ENCODE measurements at regions not wholly inside any gene's neighbourhood (a gene's known extent, or its start where the extent isn't known, plus 50 kb on each side); places are given as distances from the start of the nearest gene placed in this dataset.

DNA sequence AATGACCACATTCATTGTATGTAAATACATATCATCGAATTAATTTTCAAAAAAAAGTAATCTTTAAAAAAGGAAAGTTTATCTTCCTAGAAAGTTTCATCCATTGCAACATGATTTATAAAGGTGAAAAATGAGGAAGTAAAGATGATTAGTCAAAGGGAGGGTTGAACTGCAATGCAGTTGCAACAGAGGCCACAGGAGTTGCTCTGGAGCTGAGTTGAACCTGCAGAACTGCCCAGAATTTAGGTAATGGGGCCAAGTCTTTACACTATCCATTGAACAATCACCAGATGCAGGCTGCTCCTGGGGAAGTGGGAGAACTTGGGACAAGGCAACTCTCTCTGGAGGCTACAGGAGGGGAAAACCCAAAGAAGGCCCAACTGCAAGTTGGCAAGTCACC lies 390.7 kb downstream of the METTL4 start:
- Histone ChIP-seq H3K4me3 (ENCODE audit: insufficient read depth, low read depth, low read length) (no peak overlapping the region), H3K27me3 (ENCODE audit: control insufficient read depth, insufficient read depth, low read length) (no peaks in the 10 kb centered on the region), H3K36me3 (replicated peaks; ENCODE audit: control insufficient read depth, insufficient read depth, low read length) (no peaks in the 10 kb centered on the region)
- DNase-seq = no peak

DNA sequence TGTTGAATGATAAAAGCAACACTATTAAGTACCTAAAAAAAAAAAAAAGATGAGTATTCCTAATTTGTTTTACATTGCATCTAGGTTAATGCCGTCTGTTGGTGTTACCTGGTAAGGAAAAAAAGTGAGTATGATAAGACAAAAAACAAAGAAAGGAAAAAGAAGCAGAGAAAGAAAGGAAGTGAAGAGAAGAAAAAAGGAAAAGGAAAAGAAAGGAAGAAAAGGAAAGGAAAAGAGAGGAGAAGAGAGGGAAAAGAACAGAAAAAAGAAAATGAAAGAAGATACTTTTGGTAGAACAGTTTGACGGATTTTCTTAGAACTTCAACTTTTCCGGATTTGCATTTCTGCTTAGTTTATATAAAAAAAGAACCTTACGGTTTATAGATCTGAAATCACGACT lies 387.9 kb downstream of the METTL4 start:
- Histone ChIP-seq H3K27me3 (ENCODE audit: control insufficient read depth, insufficient read depth, low read length) (no peaks in the 10 kb centered on the region), H3K4me3 (ENCODE audit: insufficient read depth, low read depth, low read length) (no peak overlapping the region), H3K36me3 (replicated peaks; ENCODE audit: control insufficient read depth, insufficient read depth, low read length) (no peaks in the 10 kb centered on the region)
- no peak for DNase-seq

DNA sequence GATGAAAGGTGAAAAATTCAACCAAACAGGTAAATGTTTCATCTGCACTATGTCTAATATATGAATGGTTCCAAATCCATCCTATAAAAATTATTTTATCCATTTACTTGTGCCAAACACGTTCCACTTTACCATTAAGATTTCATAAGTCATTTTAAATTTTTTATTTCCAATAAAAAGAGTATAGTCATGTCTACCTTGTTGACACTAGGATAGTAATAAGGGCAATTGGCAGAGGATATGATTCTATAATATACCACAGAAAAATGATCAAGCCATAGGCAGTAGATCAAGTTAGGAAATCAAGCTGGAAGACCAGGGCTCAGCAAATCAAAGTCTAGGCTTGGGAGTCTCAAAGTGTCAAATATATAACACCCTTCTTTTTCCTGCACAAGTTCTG lies 384.3 kb downstream of the METTL4 start:
- Histone ChIP-seq H3K4me3 (ENCODE audit: insufficient read depth, low read depth, low read length) (no peak overlapping the region), H3K27me3 (ENCODE audit: control insufficient read depth, insufficient read depth, low read length) (no peaks in the 10 kb centered on the region), H3K36me3 (replicated peaks; ENCODE audit: control insufficient read depth, insufficient read depth, low read length) (no peaks in the 10 kb centered on the region)
- no peak for DNase-seq

DNA sequence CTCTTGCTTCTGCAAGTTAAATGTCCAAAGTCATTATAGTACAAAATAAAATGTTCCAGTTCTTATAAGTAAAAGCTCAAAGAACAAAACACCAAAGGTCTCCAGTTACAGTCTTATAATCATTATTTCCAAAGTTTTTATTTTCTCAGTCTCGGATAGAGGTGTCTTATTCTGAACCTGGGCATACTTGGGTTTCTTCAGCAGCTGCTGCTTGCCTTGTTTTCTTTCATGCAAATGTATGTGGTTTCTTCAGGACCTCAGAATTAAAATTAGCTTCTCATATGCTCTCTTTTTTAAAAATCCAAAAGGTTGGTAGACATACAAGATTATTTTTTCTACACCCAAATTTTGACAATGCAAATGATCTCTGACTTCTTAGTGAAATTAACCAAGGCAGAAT lies 383.0 kb downstream of the METTL4 start:
- Histone ChIP-seq H3K36me3 (replicated peaks; ENCODE audit: control insufficient read depth, insufficient read depth, low read length) (no peaks in the 10 kb centered on the region), H3K27me3 (ENCODE audit: control insufficient read depth, insufficient read depth, low read length) (no peaks in the 10 kb centered on the region)
- no peak for DNase-seq

DNA sequence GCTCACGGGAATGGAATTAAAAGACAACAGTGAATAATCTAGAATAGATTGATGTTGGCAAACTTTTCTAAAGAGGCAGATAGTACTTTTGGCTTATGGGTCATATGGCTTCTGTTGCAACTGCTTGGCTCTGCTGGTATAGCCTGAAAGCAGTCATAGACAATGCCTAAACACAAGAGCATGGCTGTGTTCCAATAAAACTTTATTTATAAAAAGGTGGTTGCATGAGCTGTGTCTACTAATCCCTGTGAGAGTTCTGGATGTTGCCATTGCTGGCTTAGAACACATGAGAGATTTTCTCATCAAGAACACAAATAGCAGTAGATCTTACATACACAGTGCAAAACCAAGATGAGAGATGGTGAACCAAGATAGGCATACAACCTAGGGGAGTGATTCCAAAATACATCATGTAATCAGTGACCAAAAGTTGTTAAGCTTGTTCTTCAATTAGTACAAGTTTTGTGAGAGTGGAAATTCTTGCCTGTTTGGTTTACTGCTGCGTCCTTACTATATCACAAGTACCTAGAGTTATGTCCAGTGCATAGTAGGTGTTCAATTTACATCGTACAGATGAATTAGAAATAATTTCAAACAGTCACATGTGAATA lies 380.0 kb downstream of the METTL4 start:
- Histone ChIP-seq H3K36me3 (replicated peaks; ENCODE audit: control insufficient read depth, insufficient read depth, low read length) (no peaks in the 10 kb centered on the region), H3K4me3 (ENCODE audit: insufficient read depth, low read depth, low read length) (no peak overlapping the region), H3K27me3 (ENCODE audit: control insufficient read depth, insufficient read depth, low read length) (no peaks in the 10 kb centered on the region)
- DNase-seq = no peak

More for the DNA sequence above, 383.0 kb downstream of the METTL4 start:
- H3K4me3 ChIP-seq (ENCODE audit: insufficient read depth, low read depth, low read length) = no peak overlapping the region

DNA sequence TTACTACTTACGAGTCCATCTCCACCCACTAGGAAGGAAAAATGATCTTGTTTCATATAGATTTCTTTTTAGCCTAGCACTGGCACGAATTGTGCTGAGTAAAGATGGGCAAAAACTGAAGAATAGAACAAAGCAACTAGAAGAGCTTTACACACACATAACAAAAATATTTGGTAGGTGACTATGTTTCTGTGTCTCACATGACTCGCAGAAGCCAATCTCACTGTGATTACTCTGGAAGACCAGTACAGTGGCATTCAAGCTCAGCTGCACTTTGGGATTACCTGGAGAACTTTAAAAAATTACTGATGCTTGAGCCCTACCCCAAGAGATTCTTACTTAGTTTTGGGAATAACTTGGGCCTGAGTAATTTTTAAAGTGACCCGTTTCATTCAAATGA lies 378.7 kb downstream of the METTL4 start:
- Histone ChIP-seq H3K4me3 (ENCODE audit: insufficient read depth, low read depth, low read length) (no peak overlapping the region), H3K36me3 (replicated peaks; ENCODE audit: control insufficient read depth, insufficient read depth, low read length) (no peaks in the 10 kb centered on the region), H3K27me3 (ENCODE audit: control insufficient read depth, insufficient read depth, low read length) (no peaks in the 10 kb centered on the region)
- no peak for DNase-seq

DNA sequence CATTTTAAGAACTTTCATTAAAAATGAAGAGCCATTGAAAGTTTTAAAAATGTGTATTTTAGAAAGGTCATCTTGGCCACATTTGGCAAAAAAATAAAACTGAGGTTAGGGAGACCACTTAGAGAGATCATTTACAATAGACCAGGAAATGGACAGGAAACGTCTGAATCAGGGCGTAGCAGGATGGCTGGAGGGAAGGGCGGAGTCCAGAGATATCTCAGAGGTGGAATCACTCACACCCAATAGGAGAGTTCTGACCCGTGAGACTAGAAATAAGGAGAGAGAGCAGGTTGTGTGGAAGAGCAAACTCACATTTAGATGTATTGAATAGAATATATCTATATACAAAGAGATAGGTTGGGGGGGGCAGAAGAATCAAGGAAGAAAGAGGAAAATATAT lies 373.4 kb downstream of the METTL4 start:
- no peak for DNase-seq
- Histone ChIP-seq H3K36me3 (replicated peaks; ENCODE audit: control insufficient read depth, insufficient read depth, low read length) (no peaks in the 10 kb centered on the region), H3K27me3 (ENCODE audit: control insufficient read depth, insufficient read depth, low read length) (no peaks in the 10 kb centered on the region), H3K4me3 (ENCODE audit: insufficient read depth, low read depth, low read length) (no peak overlapping the region)

DNA sequence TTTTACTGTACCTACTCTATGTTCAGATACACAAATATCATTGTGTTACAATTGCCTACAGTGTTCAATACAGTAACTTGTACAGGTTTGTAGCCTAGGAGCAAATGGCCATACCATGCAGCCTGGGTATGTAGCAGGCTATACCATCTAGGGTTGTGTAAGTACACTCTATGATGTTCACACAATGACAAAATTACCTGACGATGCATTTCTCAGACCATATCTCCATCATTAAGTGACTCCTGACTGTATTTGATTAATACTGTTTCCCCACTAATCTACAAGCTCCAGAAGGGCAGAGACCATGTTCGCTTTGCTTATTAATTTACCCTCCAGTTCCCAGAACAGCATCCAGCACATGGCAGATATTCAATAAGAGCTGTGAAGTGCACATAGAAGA lies 372.2 kb downstream of the METTL4 start:
- no peak for DNase-seq
- Histone ChIP-seq H3K27me3 (ENCODE audit: control insufficient read depth, insufficient read depth, low read length) (no peaks in the 10 kb centered on the region), H3K4me3 (ENCODE audit: insufficient read depth, low read depth, low read length) (no peak overlapping the region), H3K36me3 (replicated peaks; ENCODE audit: control insufficient read depth, insufficient read depth, low read length) (no peaks in the 10 kb centered on the region)

DNA sequence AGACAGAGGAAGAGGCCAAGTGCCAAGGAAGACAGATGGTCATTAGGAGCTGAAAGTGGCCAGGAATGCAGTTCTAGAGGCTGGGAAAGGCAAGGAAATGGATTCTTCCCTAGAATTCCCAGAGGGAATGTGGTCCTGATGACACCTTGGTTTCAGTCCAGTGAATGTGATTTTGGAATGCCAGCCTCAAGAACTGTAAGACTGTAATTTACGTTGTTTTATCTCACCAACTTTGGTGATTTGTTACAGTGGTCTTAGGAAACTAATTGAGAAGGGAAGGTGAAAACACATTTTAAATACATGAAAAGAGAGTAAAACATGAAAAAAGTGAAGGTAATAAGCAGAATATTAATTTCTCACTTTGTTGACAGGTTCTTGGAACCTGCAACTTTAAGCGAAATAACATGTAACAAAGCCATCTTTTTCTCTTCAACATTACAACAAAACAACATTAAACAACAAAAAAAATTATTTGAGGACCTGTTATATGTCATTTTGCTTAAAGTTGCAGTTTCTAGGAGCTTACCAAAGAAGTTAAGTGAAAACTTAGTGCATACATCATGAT lies 370.2 kb downstream of the METTL4 start:
- H3K27me3 ChIP-seq (ENCODE audit: control insufficient read depth, insufficient read depth, low read length) = no peaks in the 10 kb centered on the region
- DNase-seq = no peak

DNA sequence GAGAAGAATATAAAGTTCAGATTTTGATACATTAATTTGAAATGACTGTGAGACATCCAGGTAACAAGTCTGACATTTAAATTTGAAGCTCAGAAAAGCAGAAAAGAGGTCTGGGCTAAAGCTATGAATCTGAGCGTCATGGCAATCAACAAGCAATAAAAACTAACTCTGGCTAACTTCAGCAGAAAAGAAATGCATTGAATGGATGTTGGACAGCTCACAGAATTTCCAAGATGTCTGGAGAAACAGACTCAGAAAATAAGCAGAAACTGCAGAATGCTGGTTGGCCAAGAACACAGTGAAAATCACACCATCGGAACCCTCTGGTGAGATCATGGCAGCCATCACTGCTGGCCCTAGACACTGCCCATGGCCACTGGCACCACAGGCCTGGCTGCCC lies 366.6 kb downstream of the METTL4 start:
- DNase-seq = no peak

More for the DNA sequence above, 370.2 kb downstream of the METTL4 start:
- H3K36me3 ChIP-seq (replicated peaks; ENCODE audit: control insufficient read depth, insufficient read depth, low read length) = no peaks in the 10 kb centered on the region
- no peak overlapping the region for H3K4me3 ChIP-seq (ENCODE audit: insufficient read depth, low read depth, low read length)

DNA sequence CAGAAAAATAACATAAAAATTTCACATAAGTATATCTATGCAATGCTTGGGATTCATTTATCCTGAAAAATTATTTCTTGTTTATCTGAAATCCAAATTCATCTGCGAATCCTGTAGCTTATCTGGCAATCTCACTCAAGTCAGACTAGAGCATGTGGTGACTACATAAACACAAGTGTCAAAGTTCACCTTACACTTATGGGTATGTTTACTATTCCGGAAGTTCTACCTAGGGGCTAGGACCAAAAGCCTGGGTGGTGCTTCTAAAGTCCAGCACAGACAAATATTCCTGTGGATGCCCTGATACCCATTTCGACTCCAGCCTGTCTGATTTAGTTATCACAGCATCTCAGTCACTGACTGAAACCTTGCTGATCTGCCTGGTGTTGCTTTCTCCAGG lies 364.0 kb downstream of the METTL4 start:
- H3K36me3 ChIP-seq (replicated peaks; ENCODE audit: control insufficient read depth, insufficient read depth, low read length) = no peaks in the 10 kb centered on the region
- DNase-seq = no peak
- no peak overlapping the region for H3K4me3 ChIP-seq (ENCODE audit: insufficient read depth, low read depth, low read length)
- H3K27me3 ChIP-seq (ENCODE audit: control insufficient read depth, insufficient read depth, low read length) = no peaks in the 10 kb centered on the region

More for the DNA sequence above, 366.6 kb downstream of the METTL4 start:
- Histone ChIP-seq H3K27me3 (ENCODE audit: control insufficient read depth, insufficient read depth, low read length) (no peaks in the 10 kb centered on the region), H3K36me3 (replicated peaks; ENCODE audit: control insufficient read depth, insufficient read depth, low read length) (no peaks in the 10 kb centered on the region), H3K4me3 (ENCODE audit: insufficient read depth, low read depth, low read length) (no peak overlapping the region)

DNA sequence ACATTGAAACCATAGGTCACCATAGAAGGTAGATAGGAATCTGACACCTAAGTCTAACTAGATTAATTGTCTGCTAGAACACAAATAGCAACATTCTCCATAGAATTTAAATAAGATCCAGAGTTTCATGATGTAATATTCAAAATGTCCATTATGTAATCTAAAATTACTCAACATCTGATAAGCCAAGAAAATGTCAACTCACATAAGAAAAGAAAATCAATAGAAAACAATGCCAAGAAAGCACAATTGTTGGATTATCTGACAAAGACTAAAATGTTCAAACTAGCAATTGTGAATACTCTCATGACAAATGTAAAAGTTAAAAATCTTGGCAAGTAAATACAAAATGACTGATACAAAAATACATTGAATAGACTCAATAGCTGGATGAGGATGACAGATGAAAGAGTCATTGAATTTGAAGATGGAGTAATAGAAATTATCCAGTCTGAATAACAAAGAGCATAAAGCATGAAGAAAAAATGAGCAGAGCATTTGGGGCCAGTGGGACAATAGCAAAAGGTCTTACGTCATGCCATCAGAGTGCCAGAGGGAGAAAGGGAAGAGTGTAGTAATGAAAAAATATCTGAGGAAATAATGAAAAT lies 358.6 kb downstream of the METTL4 start:
- no peak for DNase-seq
- Histone ChIP-seq H3K36me3 (replicated peaks; ENCODE audit: control insufficient read depth, insufficient read depth, low read length) (no peaks in the 10 kb centered on the region), H3K27me3 (ENCODE audit: control insufficient read depth, insufficient read depth, low read length) (no peaks in the 10 kb centered on the region), H3K4me3 (ENCODE audit: insufficient read depth, low read depth, low read length) (no peak overlapping the region)

DNA sequence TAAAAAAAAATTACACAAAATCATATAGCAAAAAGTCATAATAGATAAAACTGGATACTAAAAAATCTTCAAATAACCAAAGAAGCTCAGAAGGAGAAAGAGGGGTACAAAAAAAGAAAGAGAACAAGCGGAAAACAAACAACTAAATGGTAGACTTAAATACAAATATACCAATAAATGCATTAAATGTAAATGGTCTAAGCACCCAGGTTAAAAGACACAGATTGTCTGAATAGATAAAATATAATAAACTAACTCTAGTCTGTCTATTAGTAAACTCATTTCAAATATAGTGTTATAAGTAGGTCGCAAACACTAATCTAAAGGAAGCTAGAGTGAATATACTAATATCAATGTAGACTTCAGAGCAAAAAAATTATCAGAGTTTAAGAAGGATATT lies 357.4 kb downstream of the METTL4 start:
- no peaks in the 10 kb centered on the region for H3K27me3 ChIP-seq (ENCODE audit: control insufficient read depth, insufficient read depth, low read length)
- no peaks in the 10 kb centered on the region for H3K36me3 ChIP-seq (replicated peaks; ENCODE audit: control insufficient read depth, insufficient read depth, low read length)
- H3K4me3 ChIP-seq (ENCODE audit: insufficient read depth, low read depth, low read length) = no peak overlapping the region
- DNase-seq = no peak

DNA sequence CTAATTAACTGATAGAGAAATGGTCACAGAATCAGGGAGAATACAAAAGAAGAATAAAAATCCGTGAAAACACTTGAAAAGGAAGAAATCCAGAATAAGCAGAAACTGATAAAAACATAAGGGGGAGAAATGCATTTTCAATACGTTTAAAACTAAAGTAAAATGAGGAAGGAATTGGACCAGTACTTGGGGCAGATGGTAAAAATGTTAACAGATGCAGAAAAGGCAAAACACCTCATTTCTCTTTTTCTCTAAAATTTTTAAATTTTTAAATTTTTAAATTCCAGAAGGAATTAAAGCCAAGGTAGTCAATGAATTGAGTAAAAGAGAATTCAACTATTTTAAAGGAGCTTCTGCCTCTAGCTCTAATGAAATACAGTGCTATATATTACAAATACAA lies 353.9 kb downstream of the METTL4 start:
- Histone ChIP-seq H3K36me3 (replicated peaks; ENCODE audit: control insufficient read depth, insufficient read depth, low read length) (no peaks in the 10 kb centered on the region), H3K27me3 (ENCODE audit: control insufficient read depth, insufficient read depth, low read length) (no peaks in the 10 kb centered on the region), H3K4me3 (ENCODE audit: insufficient read depth, low read depth, low read length) (no peak overlapping the region)
- DNase-seq = no peak

DNA sequence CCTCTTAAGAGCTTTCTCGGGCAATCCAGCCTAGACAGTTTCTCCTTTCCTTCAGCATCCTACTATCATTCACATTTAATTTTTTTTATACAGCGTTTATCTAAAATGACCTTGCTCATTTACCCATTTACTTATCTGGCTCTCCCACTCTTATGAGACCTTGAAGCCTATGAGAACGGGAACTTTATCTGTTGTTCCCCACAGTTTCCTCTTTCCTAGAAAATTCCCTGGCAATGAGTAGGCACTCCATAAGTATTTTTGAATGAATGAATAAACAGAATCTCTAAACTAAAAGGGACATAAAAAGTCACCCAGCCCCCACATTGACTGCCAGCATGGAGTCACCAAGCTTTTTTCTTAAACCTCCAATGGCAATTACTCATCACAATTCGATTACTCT lies 353.2 kb downstream of the METTL4 start:
- H3K27me3 ChIP-seq (ENCODE audit: control insufficient read depth, insufficient read depth, low read length) = no peaks in the 10 kb centered on the region
- no peak for DNase-seq
- no peaks in the 10 kb centered on the region for H3K36me3 ChIP-seq (replicated peaks; ENCODE audit: control insufficient read depth, insufficient read depth, low read length)
- no peak overlapping the region for H3K4me3 ChIP-seq (ENCODE audit: insufficient read depth, low read depth, low read length)

All from H7 (cell line).